ENCODE measurements at regions not wholly inside any gene's neighbourhood (a gene's known extent, or its start where the extent isn't known, plus 50 kb on each side); places are given as distances from the start of the nearest gene placed in this dataset.
A peak's percentile ranks its signal among the peaks of the same experiment; 100 is the strongest.

GRCh38 chr2:241936457-241937133 lies 67.1 kb downstream of the RTP5 start (continued):
- no peak for TF ChIP-seq ZFP3 (CRISPR knock-in tag; IDR thresholded peaks at IDR 0.05)
- no peak for TF ChIP-seq ZNF8 (CRISPR knock-in tag; IDR thresholded peaks at IDR 0.05)

GRCh38 chr2:241937297-241937696 lies 67.8 kb downstream of the RTP5 start:
- ATAC-seq: no peak
- TF ChIP-seq ARNTL (CRISPR knock-in tag; IDR thresholded peaks at IDR 0.05; ENCODE audit: borderline replicate concordance, low read depth) (no peak), CREB5 (CRISPR knock-in tag; IDR thresholded peaks at IDR 0.05; ENCODE audit: low read depth) (no peak), RARB (CRISPR knock-in tag; IDR thresholded peaks at IDR 0.05) (no peak), ISL1 (CRISPR knock-in tag; IDR thresholded peaks at IDR 0.05) (no peak)

GRCh38 chr2:241939541-241939940 lies 70.0 kb downstream of the RTP5 start:
- TF ChIP-seq RARB (CRISPR knock-in tag; IDR thresholded peaks at IDR 0.05) (no peak), CREB5 (CRISPR knock-in tag; IDR thresholded peaks at IDR 0.05; ENCODE audit: low read depth) (no peak), POU6F1 (CRISPR knock-in tag; IDR thresholded peaks at IDR 0.05; ENCODE audit: borderline replicate concordance, low read depth) (no peak), ZFP30 (CRISPR knock-in tag; IDR thresholded peaks at IDR 0.05) (no peak), TCF4 (CRISPR knock-in tag; IDR thresholded peaks at IDR 0.05; ENCODE audit: borderline replicate concordance) (no peak), ESRRG (CRISPR knock-in tag; IDR thresholded peaks at IDR 0.05) (no peak), ZNF8 (CRISPR knock-in tag; IDR thresholded peaks at IDR 0.05) (no peak), PPARA (CRISPR knock-in tag; IDR thresholded peaks at IDR 0.05; ENCODE audit: borderline replicate concordance) (no peak), OSR1 (CRISPR knock-in tag; IDR thresholded peaks at IDR 0.05) (no peak), BACH2 (CRISPR knock-in tag; IDR thresholded peaks at IDR 0.05; ENCODE audit: borderline replicate concordance) (no peak), TOX (CRISPR knock-in tag; IDR thresholded peaks at IDR 0.05; ENCODE audit: borderline replicate concordance) (no peak)
- no peak for ATAC-seq

GRCh38 chr2:241940329-241940728 lies 70.8 kb downstream of the RTP5 start:
- TF ChIP-seq TSHZ2 (CRISPR knock-in tag; IDR thresholded peaks at IDR 0.05) (no peak), CREB5 (CRISPR knock-in tag; IDR thresholded peaks at IDR 0.05; ENCODE audit: low read depth) (no peak), ARNTL (CRISPR knock-in tag; IDR thresholded peaks at IDR 0.05; ENCODE audit: borderline replicate concordance, low read depth) (no peak)
- ATAC-seq: no peak

- ATAC-seq: peak; percentile 33; the same call in 1 of the 3 replicates
- TF ChIP-seq CSDC2 (CRISPR knock-in tag; IDR thresholded peaks at IDR 0.05): no peak
- TF ChIP-seq POU6F1 (CRISPR knock-in tag; IDR thresholded peaks at IDR 0.05; ENCODE audit: borderline replicate concordance, low read depth): no peak
- TF ChIP-seq BACH2 (CRISPR knock-in tag; IDR thresholded peaks at IDR 0.05; ENCODE audit: borderline replicate concordance): no peak
- TF ChIP-seq SNAI2 (CRISPR knock-in tag; IDR thresholded peaks at IDR 0.05): no peak
- TF ChIP-seq OSR1 (CRISPR knock-in tag; IDR thresholded peaks at IDR 0.05): no peak
- TF ChIP-seq ZNF70 (CRISPR knock-in tag; IDR thresholded peaks at IDR 0.05): no peak
- no peak for TF ChIP-seq ZFP30 (CRISPR knock-in tag; IDR thresholded peaks at IDR 0.05)
- no peak for TF ChIP-seq RARB (CRISPR knock-in tag; IDR thresholded peaks at IDR 0.05)
- TF ChIP-seq ZNF565 (CRISPR knock-in tag; conservative IDR thresholded peaks at IDR 0.05; ENCODE audit: low read depth): no peak
- TF ChIP-seq ZC3H10 (CRISPR knock-in tag; IDR thresholded peaks at IDR 0.05): no peak
- TF ChIP-seq CSRNP3 (CRISPR knock-in tag; IDR thresholded peaks at IDR 0.05): no peak
- TF ChIP-seq PPARA (CRISPR knock-in tag; IDR thresholded peaks at IDR 0.05; ENCODE audit: borderline replicate concordance): no peak
These were observed 72.3 kb downstream of the RTP5 start for GRCh38 chr2:241941691-241942301.

All from SK-N-SH treated with all-trans-retinoic acid at 6 μM for 48 hours (cell line).